Fibroblast of lung (primary cell): ENCODE measurements at regions not wholly inside any gene's neighbourhood (a gene's known extent, or its start where the extent isn't known, plus 50 kb on each side); places are given as distances from the start of the nearest gene placed in this dataset.
"Not testable (repeated sequence)": the region's sequence is repeated elsewhere in the genome, so short reads cannot be mapped to it uniquely, and the experiment has no call there.

Experiments used
- DNase-seq, 2 donors: peaks; one replicate each; pipeline versions ENCODE4 v3.0.0 to v3.0.0-alpha.2; 2010; ENCODE audit warnings: low read depth in 2 of 2
- H2AFZ ChIP-seq: 2 replicates; pipeline ENCODE4 v1.5.1; 2012; ENCODE audit warnings: low read length, control low read depth, inconsistent platforms
- H3K27ac ChIP-seq: 2 replicates; pipeline ENCODE4 v1.5.1; 2011; ENCODE audit warnings: low read length, control low read depth; ENCODE audit not compliant: insufficient read depth
- H3K27me3 ChIP-seq: 2 replicates; pipeline ENCODE4 v1.5.1; 2011; ENCODE audit warnings: mild to moderate bottlenecking, low read length; ENCODE audit not compliant: control insufficient read depth, insufficient read depth
- H3K36me3 ChIP-seq: 2 replicates; pipeline ENCODE4 v1.5.1; 2011; ENCODE audit warnings: low read length; ENCODE audit not compliant: control insufficient read depth, insufficient read depth
- H3K4me1 ChIP-seq: 2 replicates; pipeline ENCODE4 v1.5.1; 2011; ENCODE audit warnings: low read length; ENCODE audit not compliant: control insufficient read depth, insufficient read depth; ENCODE audit errors: extremely low read depth
- H3K4me2 ChIP-seq: 2 replicates; pipeline ENCODE4 v1.5.1; 2011; ENCODE audit warnings: low read length, control low read depth; ENCODE audit not compliant: insufficient read depth; ENCODE audit errors: extremely low read depth
- H3K4me3 ChIP-seq, 4 experiments: fragments of 200-600 bp in 1 of 4; sonication (generic) in 1 of 4; replicated peaks in 1 of 4; 2 replicates each; pipeline ENCODE4 v1.5.1; 2011 to 2016; ENCODE audit warnings: low read length in 4 of 4, low read depth in 3 of 4, mild to moderate bottlenecking in 3 of 4, control low read depth in 2 of 4, inconsistent platforms in 1 of 4, mixed read lengths in 1 of 4; ENCODE audit not compliant: insufficient read depth in 1 of 4; ENCODE audit errors: control extremely low read depth in 1 of 4
- H3K79me2 ChIP-seq: 2 replicates; pipeline ENCODE4 v1.5.1; 2012; ENCODE audit warnings: mild to moderate bottlenecking, low read length, inconsistent platforms; ENCODE audit not compliant: control insufficient read depth, insufficient read depth
- H3K9ac ChIP-seq: 2 replicates; pipeline ENCODE4 v1.5.1; 2011; ENCODE audit warnings: mild to moderate bottlenecking, low read length, control low read depth; ENCODE audit not compliant: insufficient read depth
- H3K9me3 ChIP-seq: 2 replicates; pipeline ENCODE4 v1.5.1; 2012; ENCODE audit warnings: low read depth, low read length; ENCODE audit not compliant: control insufficient read depth, insufficient read depth
- H4K20me1 ChIP-seq: 2 replicates; pipeline ENCODE4 v1.5.1; 2011; ENCODE audit warnings: low read length; ENCODE audit not compliant: control insufficient read depth, insufficient read depth; ENCODE audit errors: extremely low read depth
- EZH2 ChIP-seq: IDR thresholded peaks from 2 replicates; pipeline ENCODE4 v1.5.1; 2012; ENCODE audit warnings: low read length, control low read depth, mild to moderate bottlenecking; ENCODE audit errors: missing control alignments
- TF ChIP-seq, protein P1 (sequence below), 2 donors: IDR thresholded peaks in 1 of 2; conservative IDR thresholded peaks in 1 of 2; 1 replicate in 1 of 2; 2 replicates in 1 of 2; pipeline ENCODE4 v1.5.1; 2011 to 2012; ENCODE audit warnings: low read length in 2 of 2, control low read depth in 1 of 2, inconsistent platforms in 1 of 2, low read depth in 1 of 2, mild to moderate bottlenecking in 1 of 2

GRCh38 chr22:49454726-49455125 is 372.9 kb downstream of the BRD1 start:
- H2AFZ ChIP-seq = no peak overlapping the region
- H4K20me1 ChIP-seq = no peaks in the 10 kb centered on the region
- H3K4me2 ChIP-seq = no peak overlapping the region
- no peaks in the 10 kb centered on the region for H3K36me3 ChIP-seq
- no peak for DNase-seq
- peaks cover 5% of the 10 kb centered on the region for H3K9me3 ChIP-seq
- H3K27me3 ChIP-seq = no peaks in the 10 kb centered on the region
- H3K4me1 ChIP-seq = no peaks in the 10 kb centered on the region
- H3K27ac ChIP-seq = no peak overlapping the region
- no peak for TF ChIP-seq EZH2
- TF ChIP-seq, protein P1, sequence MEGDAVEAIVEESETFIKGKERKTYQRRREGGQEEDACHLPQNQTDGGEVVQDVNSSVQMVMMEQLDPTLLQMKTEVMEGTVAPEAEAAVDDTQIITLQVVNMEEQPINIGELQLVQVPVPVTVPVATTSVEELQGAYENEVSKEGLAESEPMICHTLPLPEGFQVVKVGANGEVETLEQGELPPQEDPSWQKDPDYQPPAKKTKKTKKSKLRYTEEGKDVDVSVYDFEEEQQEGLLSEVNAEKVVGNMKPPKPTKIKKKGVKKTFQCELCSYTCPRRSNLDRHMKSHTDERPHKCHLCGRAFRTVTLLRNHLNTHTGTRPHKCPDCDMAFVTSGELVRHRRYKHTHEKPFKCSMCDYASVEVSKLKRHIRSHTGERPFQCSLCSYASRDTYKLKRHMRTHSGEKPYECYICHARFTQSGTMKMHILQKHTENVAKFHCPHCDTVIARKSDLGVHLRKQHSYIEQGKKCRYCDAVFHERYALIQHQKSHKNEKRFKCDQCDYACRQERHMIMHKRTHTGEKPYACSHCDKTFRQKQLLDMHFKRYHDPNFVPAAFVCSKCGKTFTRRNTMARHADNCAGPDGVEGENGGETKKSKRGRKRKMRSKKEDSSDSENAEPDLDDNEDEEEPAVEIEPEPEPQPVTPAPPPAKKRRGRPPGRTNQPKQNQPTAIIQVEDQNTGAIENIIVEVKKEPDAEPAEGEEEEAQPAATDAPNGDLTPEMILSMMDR (conservative IDR thresholded peaks at IDR 0.05 in 1 of 2, IDR thresholded peaks at IDR 0.05 in 1 of 2; ENCODE audit: low read depth in 1 of 2, low read length in 2 of 2) = no peak
- H3K79me2 ChIP-seq = no peaks in the 10 kb centered on the region
- no peak overlapping the region for H3K4me3 ChIP-seq
- no peak overlapping the region for H3K9ac ChIP-seq

- peaks cover 5% of the 10 kb centered on the region for H3K9me3 ChIP-seq
- no peak overlapping the region for H3K9ac ChIP-seq
- H3K4me3 ChIP-seq = no peak overlapping the region
- no peaks in the 10 kb centered on the region for H3K4me1 ChIP-seq
- H3K27me3 ChIP-seq = no peaks in the 10 kb centered on the region
- no peaks in the 10 kb centered on the region for H3K36me3 ChIP-seq
- DNase-seq = no peak
- no peak overlapping the region for H2AFZ ChIP-seq
- no peaks in the 10 kb centered on the region for H4K20me1 ChIP-seq
- H3K27ac ChIP-seq = no peak overlapping the region
- no peak for TF ChIP-seq EZH2
- TF ChIP-seq, protein P1 (conservative IDR thresholded peaks at IDR 0.05 in 1 of 2, IDR thresholded peaks at IDR 0.05 in 1 of 2; ENCODE audit: low read depth in 1 of 2, low read length in 2 of 2) = no peak
- no peaks in the 10 kb centered on the region for H3K79me2 ChIP-seq
- no peak overlapping the region for H3K4me2 ChIP-seq
Measured at GRCh38 chr22:49453771-49454170, 373.9 kb downstream of the BRD1 start.

GRCh38 chr22:49453019-49453418 is 374.7 kb downstream of the BRD1 start:
- not testable (repeated sequence) for DNase-seq, H2AFZ ChIP-seq, H3K4me1 ChIP-seq, H3K4me2 ChIP-seq, H3K27me3 ChIP-seq, H3K79me2 ChIP-seq, H3K9me3 ChIP-seq, H3K27ac ChIP-seq, H3K9ac ChIP-seq, H3K4me3 ChIP-seq, H4K20me1 ChIP-seq, H3K36me3 ChIP-seq
